Tibial nerve (tissue), 4 donors: ENCODE measurements at regions not wholly inside any gene's neighbourhood (a gene's known extent, or its start where the extent isn't known, plus 50 kb on each side); places are given as distances from the start of the nearest gene placed in this dataset.

Experiments used
- DNase-seq, 2 donors: peaks; one replicate each; pipeline ENCODE4 v3.0.0-alpha.2; 2019; ENCODE audit warnings: low spot score in 2 of 2
- H3K27ac ChIP-seq, 4 donors: fragments of 200-600 bp; sonication (generic) in 3 of 4; one replicate each; pipeline ENCODE4 v1.5.1; 2017 to 2019; ENCODE audit warnings: mild to moderate bottlenecking in 1 of 4
- H3K27me3 ChIP-seq, 2 donors: fragments of 200-600 bp; sonication (generic) in 1 of 2; one replicate each; pipeline versions ENCODE4 v1.5.1 to v1.6.0; 2017 to 2019
- H3K36me3 ChIP-seq, 3 donors: fragments of 200-600 bp; sonication (generic); one replicate each; pipeline ENCODE4 v1.5.1; 2018 to 2019
- H3K4me1 ChIP-seq, 4 donors: fragments of 200-600 bp; sonication (generic) in 3 of 4; one replicate each; pipeline ENCODE4 v1.5.1; 2017 to 2019
- H3K4me3 ChIP-seq, 4 donors: fragments of 200-600 bp; sonication (generic) in 3 of 4; one replicate each; pipeline ENCODE4 v1.5.1; 2017 to 2019; ENCODE audit warnings: mild to moderate bottlenecking in 1 of 4, moderate library complexity in 1 of 4
- H3K9me3 ChIP-seq, 4 donors: fragments of 200-600 bp; sonication (generic) in 3 of 4; one replicate each; pipeline ENCODE4 v1.5.1; 2017 to 2019
- EP300 ChIP-seq, 2 donors: sonication (generic); formaldehyde crosslinking; IDR thresholded peaks; one replicate each; pipeline ENCODE4 v1.6.1; 2017; ENCODE audit warnings: antibody characterized with exemption in 2 of 2, mild to moderate bottlenecking in 1 of 2
- POLR2A ChIP-seq, 2 donors: fragments of 450-650 bp; IDR thresholded peaks; one replicate each; pipeline ENCODE4 v1.6.1; 2017; ENCODE audit warnings: antibody characterized with exemption in 2 of 2, mild to moderate bottlenecking in 2 of 2, moderate library complexity in 2 of 2
- WGBS, 2 donors: methylation state at CpG; one replicate each; pipeline ENCODE4 v1.1.5; 2018; 5-methylcytosine and 5-hydroxymethylcytosine counted together
- TF ChIP-seq, protein P1 (sequence below), 5 experiments: fragments of 200-600 bp in 3 of 5; fragments of 450-650 bp in 2 of 5; sonication (generic) in 3 of 5; IDR thresholded peaks; one replicate each; pipeline ENCODE4 v1.5.1; 2016 to 2019; ENCODE audit warnings: antibody characterized with exemption in 5 of 5, mild to moderate bottlenecking in 3 of 5, moderate library complexity in 2 of 5

DNA sequence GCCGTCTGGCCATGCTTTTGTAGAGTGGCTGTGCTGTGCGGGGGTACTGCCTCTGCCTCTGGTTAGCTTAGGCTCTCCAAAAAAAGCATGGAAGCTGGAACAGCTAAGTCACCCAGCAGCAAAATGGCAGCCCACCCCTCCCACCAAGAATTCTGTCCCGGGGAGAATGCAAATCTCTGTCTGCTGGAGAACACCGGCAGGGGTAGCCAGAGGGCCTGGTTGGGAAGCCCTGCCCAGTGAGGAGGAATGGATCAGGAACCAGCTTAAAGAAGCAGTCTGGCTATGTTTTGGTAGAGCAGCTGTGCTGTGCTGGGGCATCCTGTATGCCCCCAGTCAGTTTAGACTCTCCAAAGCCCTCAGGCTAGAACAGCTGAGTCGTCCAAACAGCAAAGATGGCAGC lies 56.2 kb upstream of the PTPRG start:
- Histone ChIP-seq H3K36me3 (no peaks in the 10 kb centered on the region), H3K9me3 (peaks cover 0 to 13% (median 0%) of the 10 kb centered on the region in 4 donors), H3K27me3 (no peaks in the 10 kb centered on the region), H3K4me1 (no peaks in the 10 kb centered on the region), H3K4me3 (no peak overlapping the region), H3K27ac (no peak overlapping the region)
- no peak for DNase-seq
- 72 to 74% methylated on average over 5 of the region's 5 CpGs for WGBS, 2 donors
- no peak for TF ChIP-seq POLR2A (IDR thresholded peaks at IDR 0.05)
- TF ChIP-seq, protein P1, sequence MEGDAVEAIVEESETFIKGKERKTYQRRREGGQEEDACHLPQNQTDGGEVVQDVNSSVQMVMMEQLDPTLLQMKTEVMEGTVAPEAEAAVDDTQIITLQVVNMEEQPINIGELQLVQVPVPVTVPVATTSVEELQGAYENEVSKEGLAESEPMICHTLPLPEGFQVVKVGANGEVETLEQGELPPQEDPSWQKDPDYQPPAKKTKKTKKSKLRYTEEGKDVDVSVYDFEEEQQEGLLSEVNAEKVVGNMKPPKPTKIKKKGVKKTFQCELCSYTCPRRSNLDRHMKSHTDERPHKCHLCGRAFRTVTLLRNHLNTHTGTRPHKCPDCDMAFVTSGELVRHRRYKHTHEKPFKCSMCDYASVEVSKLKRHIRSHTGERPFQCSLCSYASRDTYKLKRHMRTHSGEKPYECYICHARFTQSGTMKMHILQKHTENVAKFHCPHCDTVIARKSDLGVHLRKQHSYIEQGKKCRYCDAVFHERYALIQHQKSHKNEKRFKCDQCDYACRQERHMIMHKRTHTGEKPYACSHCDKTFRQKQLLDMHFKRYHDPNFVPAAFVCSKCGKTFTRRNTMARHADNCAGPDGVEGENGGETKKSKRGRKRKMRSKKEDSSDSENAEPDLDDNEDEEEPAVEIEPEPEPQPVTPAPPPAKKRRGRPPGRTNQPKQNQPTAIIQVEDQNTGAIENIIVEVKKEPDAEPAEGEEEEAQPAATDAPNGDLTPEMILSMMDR (IDR thresholded peaks at IDR 0.05) = no peak
- TF ChIP-seq EP300 (IDR thresholded peaks at IDR 0.05) = no peak

DNA sequence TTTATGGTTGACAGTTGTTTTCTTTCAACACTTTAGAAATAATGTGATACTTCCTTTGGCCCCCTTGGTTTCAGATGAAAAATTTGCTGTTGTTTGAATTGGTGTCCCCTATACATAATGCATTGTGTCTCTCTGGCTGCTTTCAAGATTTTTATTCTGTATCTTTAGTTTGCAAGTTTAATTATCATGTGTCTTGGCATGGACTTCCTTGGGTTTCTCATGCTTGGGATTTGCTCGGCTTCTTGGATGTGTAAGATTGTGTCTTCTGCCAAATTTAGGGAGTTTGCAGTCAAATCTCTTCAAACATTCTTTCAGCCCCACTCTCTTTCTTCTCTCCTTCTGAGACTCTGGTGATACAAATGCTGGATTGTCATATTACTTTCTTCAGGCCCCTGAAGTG lies 53.4 kb upstream of the PTPRG start:
- TF ChIP-seq, protein P1 (IDR thresholded peaks at IDR 0.05) = no peak
- TF ChIP-seq EP300 (IDR thresholded peaks at IDR 0.05) = no peak
- TF ChIP-seq POLR2A (IDR thresholded peaks at IDR 0.05) = no peak
- Histone ChIP-seq H3K9me3 (peaks cover 0 to 4% (median 0%) of the 10 kb centered on the region in 4 donors), H3K36me3 (no peaks in the 10 kb centered on the region), H3K27ac (no peak overlapping the region), H3K4me3 (no peak overlapping the region), H3K27me3 (no peaks in the 10 kb centered on the region), H3K4me1 (no peaks in the 10 kb centered on the region)
- no peak for DNase-seq
- 45 to 58% methylated on average over 1 of the region's 1 CpG for WGBS, 2 donors
